ENCODE measurements at regions not wholly inside any gene's neighbourhood (a gene's known extent, or its start where the extent isn't known, plus 50 kb on each side); places are given as distances from the start of the nearest gene placed in this dataset.

GRCh38 chr5:97762483-97762882 lies 579.4 kb upstream of the RIOK2 start:
- in situ Hi-C loops (cut with MboI; ENCODE audit: low pct_unique_long_range_greater_than_20kb, low sequenced_read_pairs, unreplicated experiment) = no loop called here
- TF ChIP-seq CTCF (IDR thresholded peaks at IDR 0.05; ENCODE audit: extremely low read depth, insufficient read depth, missing control alignments) = no peak
- no peak for DNase-seq (ENCODE audit: low spot score)

GRCh38 chr5:97764700-97765099 lies 581.7 kb upstream of the RIOK2 start:
- in situ Hi-C loops (cut with MboI; ENCODE audit: low pct_unique_long_range_greater_than_20kb, low sequenced_read_pairs, unreplicated experiment) = no loop called here
- no peak for TF ChIP-seq CTCF (IDR thresholded peaks at IDR 0.05; ENCODE audit: extremely low read depth, insufficient read depth, missing control alignments)
- no peak for DNase-seq (ENCODE audit: low spot score)

- DNase-seq (ENCODE audit: low spot score) = no peak
- no peak for TF ChIP-seq CTCF (IDR thresholded peaks at IDR 0.05; ENCODE audit: extremely low read depth, insufficient read depth, missing control alignments)
- in situ Hi-C loops (cut with MboI; ENCODE audit: low pct_unique_long_range_greater_than_20kb, low sequenced_read_pairs, unreplicated experiment) = no loop called here
These were observed 595.4 kb upstream of the RIOK2 start for GRCh38 chr5:97778451-97778850.

- in situ Hi-C loops (cut with MboI; ENCODE audit: low pct_unique_long_range_greater_than_20kb, low sequenced_read_pairs, unreplicated experiment) = no loop called here
- no peak for DNase-seq (ENCODE audit: low spot score)
- TF ChIP-seq CTCF (IDR thresholded peaks at IDR 0.05; ENCODE audit: extremely low read depth, insufficient read depth, missing control alignments) = no peak
These were observed 605.3 kb upstream of the RIOK2 start for GRCh38 chr5:97788369-97788768.

GRCh38 chr5:97797994-97798451 lies 615.0 kb upstream of the RIOK2 start:
- no peak for TF ChIP-seq CTCF (IDR thresholded peaks at IDR 0.05; ENCODE audit: extremely low read depth, insufficient read depth, missing control alignments)
- no peak for DNase-seq (ENCODE audit: low spot score)
- in situ Hi-C loops (cut with MboI; ENCODE audit: low pct_unique_long_range_greater_than_20kb, low sequenced_read_pairs, unreplicated experiment) = no loop called here

GRCh38 chr5:97801461-97801860 lies 618.4 kb upstream of the RIOK2 start:
- DNase-seq (ENCODE audit: low spot score) = no peak
- TF ChIP-seq CTCF (IDR thresholded peaks at IDR 0.05; ENCODE audit: extremely low read depth, insufficient read depth, missing control alignments) = no peak
- in situ Hi-C loops (cut with MboI; ENCODE audit: low pct_unique_long_range_greater_than_20kb, low sequenced_read_pairs, unreplicated experiment) = no loop called here

DNA sequence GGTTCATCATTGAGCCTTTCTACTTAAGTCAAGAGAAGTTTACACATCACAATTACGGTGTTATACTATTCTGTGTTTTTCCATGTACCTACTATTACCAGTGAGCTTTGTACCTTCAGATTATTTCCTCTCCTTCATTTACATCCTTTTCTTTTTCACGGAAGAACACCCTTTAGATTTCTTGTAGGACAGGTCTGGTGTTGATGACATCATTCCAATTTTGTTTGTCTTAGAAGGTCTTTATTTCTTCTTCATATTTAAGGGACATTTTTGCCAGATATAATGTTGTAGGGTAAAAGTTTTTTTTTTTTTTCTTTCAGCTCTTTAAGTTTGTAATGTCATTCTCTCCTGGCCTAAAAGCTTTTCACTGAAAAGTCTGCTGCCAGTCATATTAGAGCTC lies 637.1 kb upstream of the RIOK2 start:
- in situ Hi-C loops (cut with MboI; ENCODE audit: low pct_unique_long_range_greater_than_20kb, low sequenced_read_pairs, unreplicated experiment) = no loop called here
- DNase-seq (ENCODE audit: low spot score) = no peak
- TF ChIP-seq CTCF (IDR thresholded peaks at IDR 0.05; ENCODE audit: extremely low read depth, insufficient read depth, missing control alignments) = no peak

Measured in GM13977 (cell line).